ENCODE measurements at regions not wholly inside any gene's neighbourhood (a gene's known extent, or its start where the extent isn't known, plus 50 kb on each side); places are given as distances from the start of the nearest gene placed in this dataset.

- peak; percentile 6 for DNase-seq
Observed at GRCh38 chr12:46131732-46132469, 136.9 kb downstream of the SLC38A1 start.

GRCh38 chr12:46127656-46128055 is 137.3 kb upstream of the SCAF11 start:
- DNase-seq, result no peak

GRCh38 chr12:46126050-46126727 is 135.8 kb upstream of the SCAF11 start:
- no peak for DNase-seq

- peak; percentile 76 to 81 for DNase-seq
Observed at GRCh38 chr12:46124848-46125619, 134.7 kb upstream of the SCAF11 start.

- DNase-seq, result no peak
Observed at GRCh38 chr12:46124132-46124847, 133.9 kb upstream of the SCAF11 start.

GRCh38 chr12:46112364-46112763 is 122.0 kb upstream of the SCAF11 start:
- no peak for DNase-seq

GRCh38 chr12:46111715-46112114 is 121.3 kb upstream of the SCAF11 start:
- no peak for DNase-seq

GRCh38 chr12:46110928-46111699 is 120.7 kb upstream of the SCAF11 start:
- DNase-seq, result peak in 1 of 2 experiments; percentile 4

- no peak for DNase-seq
Observed at GRCh38 chr12:46110223-46110611, 119.8 kb upstream of the SCAF11 start.

GRCh38 chr12:46109343-46110222 is 119.2 kb upstream of the SCAF11 start:
- no peak for DNase-seq

- no peak for DNase-seq
Observed at GRCh38 chr12:46108721-46109120, 118.3 kb upstream of the SCAF11 start.

- no peak for DNase-seq
Observed at GRCh38 chr12:46107591-46107990, 117.2 kb upstream of the SCAF11 start.

GRCh38 chr12:46105735-46106134 is 115.4 kb upstream of the SCAF11 start:
- no peak for DNase-seq

GRCh38 chr12:46103559-46104383 is 113.4 kb upstream of the SCAF11 start:
- no peak for DNase-seq

- DNase-seq, result no peak
Observed at GRCh38 chr12:46101485-46101869, 111.1 kb upstream of the SCAF11 start.

- DNase-seq, result no peak
Observed at GRCh38 chr12:46100551-46101484, 110.4 kb upstream of the SCAF11 start.

- DNase-seq, result no peak
Observed at GRCh38 chr12:46089414-46090162, 99.2 kb upstream of the SCAF11 start.

GRCh38 chr12:46087916-46088439 is 97.6 kb upstream of the SCAF11 start:
- DNase-seq, result no peak

Measured in Kasumi-1 (cell line).